PC-3 (cell line): ENCODE measurements at regions not wholly inside any gene's neighbourhood (a gene's known extent, or its start where the extent isn't known, plus 50 kb on each side); places are given as distances from the start of the nearest gene placed in this dataset.

Experiments used
- EZH2 ChIP-seq: fragments of 300-600 bp; sonication (generic); IDR thresholded peaks from one replicate; pipeline ENCODE4 v1.6.1; 2017; ENCODE audit warnings: antibody characterized with exemption, mild to moderate bottlenecking, low read length; ENCODE audit not compliant: unreplicated experiment
- TF ChIP-seq, protein P1 (sequence below): fragments of 300-600 bp; sonication (generic); conservative IDR thresholded peaks from 2 replicates; pipeline ENCODE4 v1.5.1; 2017; ENCODE audit warnings: antibody characterized with exemption, low read depth, mild to moderate bottlenecking, low read length

DNA sequence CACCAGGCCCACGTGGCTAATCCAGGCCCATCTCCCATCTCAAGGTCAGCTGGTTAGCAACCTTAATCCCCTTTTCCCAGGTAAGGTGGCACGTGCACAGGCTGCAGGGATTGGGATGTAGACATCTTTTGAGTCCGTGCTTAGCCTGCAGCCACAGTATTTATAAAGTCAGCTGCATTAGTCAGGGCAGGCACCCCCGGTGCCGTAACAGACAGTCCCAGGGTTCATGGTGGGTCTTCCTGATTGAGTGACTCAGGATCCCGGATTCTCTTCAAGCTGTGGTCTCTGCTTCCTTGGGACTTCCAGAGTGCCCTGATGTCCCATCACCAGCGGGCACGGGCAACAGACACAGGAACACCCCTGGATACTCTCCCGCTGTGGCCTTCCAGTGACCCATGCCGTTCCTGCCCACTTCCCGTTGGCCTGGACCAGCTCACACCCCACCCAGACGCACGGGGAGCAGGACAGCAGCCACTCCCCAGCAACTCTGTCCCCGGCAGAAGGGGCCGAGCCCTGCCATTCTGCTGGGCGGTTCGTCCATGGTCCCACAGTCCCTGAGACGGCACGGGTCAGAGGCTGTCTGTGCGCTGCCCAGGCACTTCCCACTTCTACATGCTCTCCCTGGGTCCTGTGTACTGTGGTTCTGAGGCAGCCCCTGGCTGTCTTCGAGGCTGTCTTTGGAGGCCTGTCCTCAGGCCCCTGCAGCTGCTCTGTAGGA lies 248.6 kb upstream of the GSE1 start:
- TF ChIP-seq, protein P1, sequence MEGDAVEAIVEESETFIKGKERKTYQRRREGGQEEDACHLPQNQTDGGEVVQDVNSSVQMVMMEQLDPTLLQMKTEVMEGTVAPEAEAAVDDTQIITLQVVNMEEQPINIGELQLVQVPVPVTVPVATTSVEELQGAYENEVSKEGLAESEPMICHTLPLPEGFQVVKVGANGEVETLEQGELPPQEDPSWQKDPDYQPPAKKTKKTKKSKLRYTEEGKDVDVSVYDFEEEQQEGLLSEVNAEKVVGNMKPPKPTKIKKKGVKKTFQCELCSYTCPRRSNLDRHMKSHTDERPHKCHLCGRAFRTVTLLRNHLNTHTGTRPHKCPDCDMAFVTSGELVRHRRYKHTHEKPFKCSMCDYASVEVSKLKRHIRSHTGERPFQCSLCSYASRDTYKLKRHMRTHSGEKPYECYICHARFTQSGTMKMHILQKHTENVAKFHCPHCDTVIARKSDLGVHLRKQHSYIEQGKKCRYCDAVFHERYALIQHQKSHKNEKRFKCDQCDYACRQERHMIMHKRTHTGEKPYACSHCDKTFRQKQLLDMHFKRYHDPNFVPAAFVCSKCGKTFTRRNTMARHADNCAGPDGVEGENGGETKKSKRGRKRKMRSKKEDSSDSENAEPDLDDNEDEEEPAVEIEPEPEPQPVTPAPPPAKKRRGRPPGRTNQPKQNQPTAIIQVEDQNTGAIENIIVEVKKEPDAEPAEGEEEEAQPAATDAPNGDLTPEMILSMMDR, result no peak
- no peak for TF ChIP-seq EZH2
